WERI-Rb-1 (cell line): ENCODE measurements at regions not wholly inside any gene's neighbourhood (a gene's known extent, or its start where the extent isn't known, plus 50 kb on each side); places are given as distances from the start of the nearest gene placed in this dataset.
"Not testable (repeated sequence)": the region's sequence is repeated elsewhere in the genome, so short reads cannot be mapped to it uniquely, and the experiment has no call there.

ENCODE experiments used
- DNase-seq: peaks from one replicate; pipeline ENCODE4 v3.0.0-alpha.2; 2020
- H3K27ac ChIP-seq: fragments of 250-450 bp; sonication (Bioruptor Pico); 2 replicates; pipeline ENCODE4 v1.5.1; 2020; ENCODE audit warnings: mild to moderate bottlenecking, moderate library complexity
- H3K27me3 ChIP-seq: fragments of 250-450 bp; sonication (Bioruptor Pico); 2 replicates; pipeline ENCODE4 v1.5.1; 2021; ENCODE audit warnings: mild to moderate bottlenecking, low read depth, moderate library complexity; ENCODE audit not compliant: insufficient read depth, severe bottlenecking
- H3K36me3 ChIP-seq: fragments of 250-450 bp; sonication (Bioruptor Pico); 2 replicates; pipeline ENCODE4 v1.5.1; 2020; ENCODE audit warnings: mild to moderate bottlenecking, moderate library complexity
- H3K4me3 ChIP-seq: 2 replicates; pipeline ENCODE4 v1.5.1; 2011; ENCODE audit warnings: low read depth, mild to moderate bottlenecking, control low read depth, low read length
- H3K9me3 ChIP-seq: fragments of 250-450 bp; sonication (Bioruptor Pico); 2 replicates; pipeline ENCODE4 v1.5.1; 2021; ENCODE audit warnings: mild to moderate bottlenecking, moderate library complexity; ENCODE audit not compliant: severe bottlenecking
- CTCF ChIP-seq: IDR thresholded peaks from 2 replicates; pipeline ENCODE4 v1.5.1; 2011; ENCODE audit warnings: low read depth, mild to moderate bottlenecking, control low read depth, inconsistent platforms, low read length

DNA sequence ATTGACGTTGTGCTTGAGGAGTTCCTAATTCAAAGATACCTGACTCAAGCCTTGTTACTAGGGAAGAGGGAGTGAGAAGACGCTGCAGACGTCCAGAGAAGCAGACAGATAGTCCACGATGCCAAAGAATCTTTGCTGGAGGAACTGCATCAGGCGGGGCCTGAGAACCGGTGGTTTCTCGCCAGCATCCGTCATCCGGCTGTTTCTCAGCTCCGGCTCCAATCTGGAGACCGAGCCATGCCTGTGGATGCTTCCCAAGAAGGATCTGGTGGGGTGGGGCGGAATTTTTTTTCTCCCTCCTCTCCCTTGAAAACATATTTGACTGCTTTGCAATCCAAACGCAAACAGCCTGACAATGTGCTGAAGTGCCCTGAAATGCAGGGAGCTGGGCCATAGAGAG, 125.8 kb upstream of the SRSF6 start:
- DNase-seq, result no peak
- no peak for TF ChIP-seq CTCF
- no peaks in the 10 kb centered on the region for H3K27me3 ChIP-seq

GRCh38 chr20:43328697-43329096, 129.0 kb upstream of the SRSF6 start:
- Histone ChIP-seq H3K9me3 (peaks cover 3% of the 10 kb centered on the region), H3K27me3 (peaks cover 12% of the 10 kb centered on the region), H3K36me3 (no peaks in the 10 kb centered on the region), H3K27ac (no peak overlapping the region), H3K4me3 (no peak overlapping the region)
- no peak for DNase-seq
- TF ChIP-seq CTCF, result no peak

More for the DNA sequence above, 125.8 kb upstream of the SRSF6 start:
- Histone ChIP-seq H3K9me3 (peaks cover 12% of the 10 kb centered on the region), H3K4me3 (no peak overlapping the region), H3K36me3 (no peaks in the 10 kb centered on the region), H3K27ac (no peak overlapping the region)

DNA sequence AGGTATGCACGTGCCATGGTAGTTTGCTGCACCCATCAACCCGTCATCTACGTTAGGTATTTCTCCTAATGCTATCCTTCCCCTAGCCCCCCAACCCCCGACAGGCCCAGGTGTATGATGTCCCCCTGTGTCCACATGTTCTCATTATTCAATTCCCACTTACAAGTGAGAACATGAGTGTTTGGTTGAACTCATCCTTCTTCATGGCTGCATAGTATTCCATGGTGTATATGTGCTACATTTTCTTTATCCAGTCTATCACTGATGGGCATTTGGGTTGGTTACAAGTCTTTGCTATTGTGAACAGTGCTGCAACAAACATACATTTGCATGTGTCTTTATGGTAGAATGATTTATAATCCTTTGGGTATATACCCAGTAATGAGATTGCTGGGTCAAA, 130.5 kb upstream of the SRSF6 start:
- not testable (repeated sequence) for H3K27ac ChIP-seq, H3K4me3 ChIP-seq, DNase-seq, H3K9me3 ChIP-seq, H3K36me3 ChIP-seq
- H3K27me3 ChIP-seq, result peaks cover 20% of the 10 kb centered on the region

- H3K4me3 ChIP-seq, result no peak overlapping the region
Measured at GRCh38 chr20:43325926-43326325, 131.8 kb upstream of the SRSF6 start.

DNA sequence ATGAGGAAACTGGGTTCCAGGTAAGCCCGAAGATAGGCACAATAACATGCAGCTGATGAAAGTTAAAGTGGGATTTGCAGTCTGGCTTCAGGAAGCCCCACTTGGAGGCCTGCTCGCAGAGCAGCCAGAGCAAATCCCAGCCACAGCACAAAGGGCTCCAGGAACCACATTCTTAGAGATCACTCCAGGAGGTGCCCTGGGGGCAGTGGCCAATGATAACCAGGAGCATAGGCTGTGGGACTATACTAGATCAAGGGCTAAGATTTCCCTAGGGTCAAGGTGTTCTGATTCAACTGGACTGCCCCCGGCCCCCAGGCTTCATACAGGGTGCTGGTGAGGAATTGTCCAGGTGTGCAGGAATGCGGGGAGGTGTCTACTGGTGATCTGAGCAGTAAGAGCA, 133.9 kb upstream of the PTPRT start:
- H3K27ac ChIP-seq, result no peak overlapping the region
- DNase-seq, result no peak

More at GRCh38 chr20:43325926-43326325, 131.8 kb upstream of the SRSF6 start:
- no peaks in the 10 kb centered on the region for H3K36me3 ChIP-seq
- no peak for TF ChIP-seq CTCF
- H3K27ac ChIP-seq, result no peak overlapping the region
- no peak for DNase-seq
- peaks cover 31% of the 10 kb centered on the region for H3K27me3 ChIP-seq
- H3K9me3 ChIP-seq, result peaks cover 3% of the 10 kb centered on the region

DNA sequence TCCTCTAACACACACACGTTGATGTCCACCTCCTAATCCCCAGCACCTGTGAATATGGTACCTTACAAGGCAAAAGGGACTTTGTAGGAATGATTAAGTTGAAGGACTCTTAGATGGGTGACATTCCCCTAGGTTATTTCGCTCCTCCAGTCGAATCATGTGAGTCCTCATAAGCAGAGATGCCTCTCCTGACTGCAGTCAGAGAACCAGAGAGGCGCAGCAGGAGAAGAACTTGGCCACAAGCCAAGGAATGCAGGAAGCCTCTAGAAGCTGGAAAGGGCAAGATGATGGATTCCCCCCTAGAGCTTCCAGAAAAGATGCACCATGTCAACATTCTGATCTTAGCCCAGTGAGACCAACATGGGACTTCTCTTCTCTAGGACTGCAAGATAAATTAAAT, 133.1 kb upstream of the PTPRT start:
- no peak for DNase-seq
- peaks cover 61% of the 10 kb centered on the region for H3K27me3 ChIP-seq

More for the DNA sequence above, 133.9 kb upstream of the PTPRT start:
- TF ChIP-seq CTCF, result no peak
- H3K36me3 ChIP-seq, result no peaks in the 10 kb centered on the region
- no peak overlapping the region for H3K4me3 ChIP-seq
- H3K27me3 ChIP-seq, result peaks cover 53% of the 10 kb centered on the region
- peaks cover 3% of the 10 kb centered on the region for H3K9me3 ChIP-seq

More for the DNA sequence above, 133.1 kb upstream of the PTPRT start:
- no peak overlapping the region for H3K27ac ChIP-seq
- TF ChIP-seq CTCF, result no peak
- H3K9me3 ChIP-seq, result peaks cover 3% of the 10 kb centered on the region
- no peak overlapping the region for H3K4me3 ChIP-seq
- H3K36me3 ChIP-seq, result no peaks in the 10 kb centered on the region
